ENCODE measurements at regions not wholly inside any gene's neighbourhood (a gene's known extent, or its start where the extent isn't known, plus 50 kb on each side); places are given as distances from the start of the nearest gene placed in this dataset.
A peak's percentile ranks its signal among the peaks of the same experiment; 100 is the strongest.
"Not testable (repeated sequence)": the region's sequence is repeated elsewhere in the genome, so short reads cannot be mapped to it uniquely, and the experiment has no call there.

GRCh38 chr16:21516705-21517040 lies 82.7 kb upstream of the METTL9 start:
- not testable (repeated sequence) for DNase-seq (ENCODE audit: low read depth)

- not testable (repeated sequence) for DNase-seq (ENCODE audit: low read depth)
Measured at GRCh38 chr16:21517263-21517662, 82.1 kb upstream of the METTL9 start.

GRCh38 chr16:21519361-21520133 lies 79.8 kb upstream of the METTL9 start:
- not testable (repeated sequence) for DNase-seq (ENCODE audit: low read depth)

- peak; percentile 96 for DNase-seq (ENCODE audit: low read depth)
Measured at GRCh38 chr16:21520134-21521047, 79.0 kb upstream of the METTL9 start.

GRCh38 chr16:21521048-21521389 lies 78.4 kb upstream of the METTL9 start:
- not testable (repeated sequence) for DNase-seq (ENCODE audit: low read depth)

GRCh38 chr16:21521390-21522143 lies 77.8 kb upstream of the METTL9 start:
- DNase-seq (ENCODE audit: low read depth) = not testable (repeated sequence)

GRCh38 chr16:21522846-21523245 lies 76.5 kb upstream of the METTL9 start:
- DNase-seq (ENCODE audit: low read depth) = not testable (repeated sequence)

- no peak for DNase-seq (ENCODE audit: low read depth)
Measured at GRCh38 chr16:21523411-21524067, 75.8 kb upstream of the METTL9 start.

GRCh38 chr16:21524068-21524751 lies 75.2 kb upstream of the METTL9 start:
- no peak for DNase-seq (ENCODE audit: low read depth)

- not testable (repeated sequence) for DNase-seq (ENCODE audit: low read depth)
Measured at GRCh38 chr16:21524752-21525028, 74.7 kb upstream of the METTL9 start.

GRCh38 chr16:21525029-21525895 lies 74.1 kb upstream of the METTL9 start:
- not testable (repeated sequence) for DNase-seq (ENCODE audit: low read depth)

GRCh38 chr16:21525956-21526922 lies 73.1 kb upstream of the METTL9 start:
- DNase-seq (ENCODE audit: low read depth) = not testable (repeated sequence)

- DNase-seq (ENCODE audit: low read depth) = no peak
Measured at GRCh38 chr16:21526923-21527807, 72.2 kb upstream of the METTL9 start.

GRCh38 chr16:21529060-21529658 lies 70.2 kb upstream of the METTL9 start:
- not testable (repeated sequence) for DNase-seq (ENCODE audit: low read depth)

- DNase-seq (ENCODE audit: low read depth) = not testable (repeated sequence)
Measured at GRCh38 chr16:21530729-21531383, 68.5 kb upstream of the METTL9 start.

GRCh38 chr16:21532996-21533395 lies 66.4 kb upstream of the METTL9 start:
- not testable (repeated sequence) for DNase-seq (ENCODE audit: low read depth)

- DNase-seq (ENCODE audit: low read depth) = not testable (repeated sequence)
Measured at GRCh38 chr16:21533474-21533873, 65.9 kb upstream of the METTL9 start.

Data from activated T-helper 1 cell treated with Interleukin-2 at 50 U/mL for 16 hours (primary cell).